Activated CD4-positive, CD25-positive, alpha-beta regulatory T cell (primary cell): ENCODE measurements at regions not wholly inside any gene's neighbourhood (a gene's known extent, or its start where the extent isn't known, plus 50 kb on each side); places are given as distances from the start of the nearest gene placed in this dataset.

ENCODE experiments used
- DNase-seq, 4 experiments: peaks; one replicate each; lab custom pipeline; 2025; lab: John Stamatoyannopoulos, UW

GRCh38 chr9:21564175-21564574, 82.1 kb upstream of the IFNE start:
- no peak for DNase-seq

- DNase-seq = no peak
Observed at GRCh38 chr9:21565155-21565554, 83.0 kb upstream of the IFNE start.

GRCh38 chr9:21567926-21568325, 85.8 kb upstream of the IFNE start:
- DNase-seq = no peak

- DNase-seq = no peak
Observed at GRCh38 chr9:21568484-21568883, 86.4 kb upstream of the IFNE start.

DNA sequence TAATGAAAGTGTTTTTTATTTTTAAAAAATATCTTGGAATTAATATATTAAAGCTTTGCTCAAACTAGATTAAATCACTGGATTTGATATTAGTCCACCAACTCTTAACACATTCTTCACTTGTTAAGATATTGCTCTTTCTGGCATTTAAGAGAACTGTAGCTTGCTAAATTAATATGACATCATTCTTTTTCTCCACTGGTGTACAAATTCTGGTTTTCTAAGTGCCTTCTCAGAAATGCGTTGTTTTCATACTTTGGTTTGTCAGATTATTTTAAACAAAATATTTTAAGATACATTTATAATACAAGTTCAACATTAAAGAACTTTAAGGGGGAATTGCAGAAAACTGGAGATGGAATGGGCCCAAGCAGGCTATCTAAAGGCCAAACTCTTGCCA, 87.6 kb upstream of the IFNE start:
- no peak for DNase-seq

DNA sequence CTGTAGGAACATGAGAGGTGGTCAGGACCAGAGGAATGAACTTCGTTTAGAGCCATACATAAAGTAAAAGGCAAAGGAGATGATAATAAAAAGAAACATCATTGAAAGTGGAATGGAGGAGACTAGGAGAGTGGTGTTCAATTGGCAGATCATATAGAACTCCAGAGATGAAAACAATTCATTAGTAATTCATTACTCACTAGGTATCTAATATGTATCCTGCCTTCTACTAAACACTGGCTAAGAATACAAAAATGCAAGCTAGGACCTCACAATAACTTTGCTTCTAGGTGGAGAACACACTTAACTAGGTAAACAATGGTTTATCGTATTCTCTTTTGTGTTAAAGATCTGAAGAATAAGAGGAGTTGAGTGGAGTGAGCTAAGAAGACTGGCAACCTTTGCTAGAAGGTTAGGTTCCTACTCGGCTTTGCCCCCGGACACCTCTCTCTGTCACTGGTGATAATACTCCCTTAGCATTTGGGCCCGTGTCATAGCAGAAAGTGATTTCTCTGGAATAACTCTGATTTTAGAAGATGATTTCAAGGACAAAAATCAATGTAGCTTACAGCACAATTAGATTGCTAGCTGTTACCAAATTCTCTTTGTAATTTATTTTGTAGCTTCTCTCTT, 88.6 kb upstream of the IFNE start:
- no peak for DNase-seq

- DNase-seq = no peak
Observed at GRCh38 chr9:21574261-21574660, 92.1 kb upstream of the IFNE start.

DNA sequence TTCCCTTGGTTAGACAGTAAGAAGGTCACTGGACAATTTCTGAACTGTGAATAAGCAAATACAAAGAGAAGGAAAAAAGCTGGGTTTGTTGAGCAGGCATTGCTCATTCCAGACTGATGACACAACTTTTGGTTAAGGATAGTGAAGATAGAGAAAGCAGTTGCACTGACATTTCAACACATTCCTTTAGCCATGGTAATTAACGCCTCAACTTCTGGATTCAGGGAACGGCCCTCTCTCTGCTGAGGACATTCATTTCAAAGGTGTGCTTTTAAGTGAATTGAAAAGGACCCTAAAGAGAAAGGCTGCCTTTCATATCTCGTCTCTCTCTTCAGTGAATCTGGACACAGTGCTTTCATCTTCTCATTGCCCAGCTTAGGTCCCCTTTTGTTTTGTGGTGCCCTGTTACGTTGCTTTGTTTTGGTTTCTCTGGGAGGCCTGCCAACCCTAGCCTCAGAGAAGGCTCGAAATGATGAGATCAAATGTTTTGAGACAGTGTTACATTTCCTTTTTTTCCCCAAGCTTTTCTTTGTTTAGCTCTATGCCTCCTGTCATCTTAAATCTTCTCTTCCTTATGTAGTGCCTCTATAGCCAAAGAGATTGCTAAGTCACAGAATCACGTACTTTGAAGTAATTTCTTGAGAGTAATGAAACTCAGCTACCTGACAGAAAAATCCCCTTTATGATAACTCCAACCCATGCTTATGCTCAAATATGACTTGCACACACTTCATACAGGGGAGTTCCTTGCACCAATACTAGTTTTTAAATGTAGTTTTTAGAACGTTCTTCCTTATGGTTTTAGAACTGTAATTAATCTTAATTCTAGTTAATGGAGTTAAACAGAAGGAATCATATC, 94.4 kb upstream of the IFNE start:
- no peak for DNase-seq

GRCh38 chr9:21579247-21579671, 97.1 kb upstream of the IFNE start:
- DNase-seq = no peak

DNA sequence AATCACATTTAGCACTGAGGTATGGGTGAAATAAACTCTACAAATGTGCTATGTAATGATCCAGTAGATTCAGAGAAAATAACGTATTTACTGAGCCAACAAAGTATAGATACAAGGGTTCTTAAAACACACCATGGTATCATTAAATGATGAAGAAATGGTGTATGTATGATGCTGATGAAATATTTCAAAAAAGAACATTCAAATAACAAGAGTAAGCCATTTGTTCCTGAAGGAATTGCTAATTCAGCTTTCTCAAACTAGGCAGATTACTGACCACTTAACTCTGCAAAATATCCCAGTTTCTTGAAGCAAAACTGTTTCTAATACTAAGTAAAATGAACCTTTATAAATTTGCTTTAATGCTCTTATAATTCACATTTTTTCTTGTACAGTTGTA, 97.6 kb upstream of the IFNE start:
- no peak for DNase-seq

DNA sequence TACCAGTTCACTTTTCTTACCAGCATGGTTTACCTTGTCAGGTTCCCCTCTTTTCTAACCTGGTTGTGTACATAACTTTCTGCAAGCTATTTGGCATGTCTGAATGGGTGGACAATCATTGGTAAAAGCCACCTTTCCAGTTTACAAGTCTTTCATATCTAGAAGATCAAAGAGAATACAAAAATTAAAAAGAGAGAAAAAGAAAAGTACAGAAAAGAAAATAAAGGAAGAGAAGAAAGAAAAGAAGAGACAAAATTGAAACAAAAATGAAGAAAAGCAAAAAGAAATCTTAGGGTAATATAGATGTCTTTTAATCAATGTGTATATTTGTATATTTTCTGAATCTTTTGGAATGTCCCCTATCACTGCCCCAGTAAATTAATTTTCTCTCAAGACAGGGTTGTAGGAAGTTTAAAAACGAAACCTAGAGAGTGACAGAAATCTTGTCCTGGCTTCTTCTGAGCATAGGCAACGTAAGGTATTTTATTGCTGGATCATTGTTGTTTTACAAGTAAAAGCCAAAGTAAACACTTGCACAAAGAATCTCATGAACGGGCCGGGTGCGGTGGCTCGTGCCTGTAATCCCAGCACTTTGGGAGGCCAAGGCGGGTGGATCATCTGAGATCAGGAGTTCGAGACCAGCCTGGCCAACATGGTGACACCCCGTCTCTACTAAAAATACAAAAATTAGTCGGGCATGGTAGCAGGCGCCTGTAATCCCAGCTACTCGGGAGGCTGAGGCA, 98.7 kb upstream of the IFNE start:
- DNase-seq = no peak

DNA sequence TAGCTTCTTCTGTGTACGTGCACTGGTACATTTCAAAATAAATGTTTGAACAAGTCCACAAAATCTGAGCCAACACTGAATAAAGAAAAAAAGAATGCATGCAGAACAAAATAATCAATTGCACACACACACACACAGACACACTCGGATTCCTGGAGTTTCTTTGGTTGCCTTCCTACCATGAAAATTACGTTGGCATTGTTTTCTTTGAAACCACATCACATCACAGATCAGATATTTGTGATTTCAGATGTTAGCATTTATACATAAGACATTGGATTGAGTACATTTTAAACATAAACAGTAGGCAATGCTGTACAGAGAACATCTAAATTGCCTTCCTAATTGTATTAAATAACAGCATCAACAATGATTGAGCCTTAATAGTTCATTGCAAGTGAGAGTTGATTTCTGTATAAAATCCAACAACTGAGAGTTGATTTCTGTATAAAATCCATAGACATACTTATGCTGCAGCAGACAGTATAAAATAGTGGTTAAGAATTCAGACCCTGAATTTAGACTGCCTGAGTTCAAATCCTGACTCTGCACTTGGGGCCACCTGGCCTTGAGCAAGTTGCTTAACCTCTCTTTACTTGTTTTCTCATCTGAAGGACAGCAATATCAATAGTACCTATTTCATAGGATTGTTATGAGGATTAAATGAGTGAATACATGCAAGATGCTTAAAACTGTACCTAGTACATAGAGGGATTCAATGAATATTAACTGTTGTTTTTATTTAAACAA, 101.7 kb upstream of the IFNE start:
- no peak for DNase-seq

- DNase-seq = no peak
Observed at GRCh38 chr9:21584890-21585289, 102.8 kb upstream of the IFNE start.

GRCh38 chr9:21585756-21586752, 103.9 kb upstream of the IFNE start:
- no peak for DNase-seq

GRCh38 chr9:21589344-21590056, 107.4 kb upstream of the IFNE start:
- DNase-seq = no peak

DNA sequence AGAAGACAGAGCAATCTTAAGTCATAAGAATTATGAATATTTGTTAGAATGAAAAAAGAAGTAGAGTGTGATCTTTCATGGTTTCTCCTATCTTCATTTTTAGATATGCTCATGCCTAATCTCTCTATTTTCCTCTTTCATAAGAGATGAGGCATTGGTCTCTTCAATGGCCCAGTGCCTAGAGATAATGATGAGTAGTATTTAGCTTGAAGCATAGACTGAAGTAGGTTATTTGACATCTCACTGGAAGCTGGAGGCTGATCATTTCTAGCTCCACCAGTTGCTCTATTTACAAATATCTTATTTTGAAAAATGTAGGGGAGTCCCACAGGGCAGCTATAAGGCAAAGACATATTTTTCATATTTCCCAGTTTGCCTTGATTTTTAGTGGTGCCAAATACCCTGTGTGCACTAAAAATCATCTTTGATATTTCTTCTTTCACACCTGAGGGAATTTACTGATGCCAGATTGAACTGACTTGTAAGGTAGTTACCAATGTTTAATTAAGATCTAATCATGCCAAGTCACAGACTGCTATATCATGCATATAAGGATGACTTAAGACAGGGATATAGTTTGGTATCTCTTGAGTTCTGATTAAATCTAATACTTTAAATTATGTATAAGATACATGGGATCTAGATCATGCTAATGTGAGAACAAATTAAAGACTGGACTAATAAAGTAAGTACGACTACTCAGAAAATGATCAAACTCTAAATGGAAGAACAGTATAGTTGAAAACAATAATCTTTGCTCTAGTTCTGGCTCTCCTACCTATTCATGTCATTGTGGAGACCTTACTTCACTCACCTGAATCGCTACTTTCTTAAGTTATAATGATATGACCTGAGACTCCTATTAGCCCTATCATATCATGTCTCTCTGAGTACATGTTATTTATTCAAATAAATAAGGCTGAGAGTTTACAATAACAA, 108.2 kb upstream of the IFNE start:
- no peak for DNase-seq

DNA sequence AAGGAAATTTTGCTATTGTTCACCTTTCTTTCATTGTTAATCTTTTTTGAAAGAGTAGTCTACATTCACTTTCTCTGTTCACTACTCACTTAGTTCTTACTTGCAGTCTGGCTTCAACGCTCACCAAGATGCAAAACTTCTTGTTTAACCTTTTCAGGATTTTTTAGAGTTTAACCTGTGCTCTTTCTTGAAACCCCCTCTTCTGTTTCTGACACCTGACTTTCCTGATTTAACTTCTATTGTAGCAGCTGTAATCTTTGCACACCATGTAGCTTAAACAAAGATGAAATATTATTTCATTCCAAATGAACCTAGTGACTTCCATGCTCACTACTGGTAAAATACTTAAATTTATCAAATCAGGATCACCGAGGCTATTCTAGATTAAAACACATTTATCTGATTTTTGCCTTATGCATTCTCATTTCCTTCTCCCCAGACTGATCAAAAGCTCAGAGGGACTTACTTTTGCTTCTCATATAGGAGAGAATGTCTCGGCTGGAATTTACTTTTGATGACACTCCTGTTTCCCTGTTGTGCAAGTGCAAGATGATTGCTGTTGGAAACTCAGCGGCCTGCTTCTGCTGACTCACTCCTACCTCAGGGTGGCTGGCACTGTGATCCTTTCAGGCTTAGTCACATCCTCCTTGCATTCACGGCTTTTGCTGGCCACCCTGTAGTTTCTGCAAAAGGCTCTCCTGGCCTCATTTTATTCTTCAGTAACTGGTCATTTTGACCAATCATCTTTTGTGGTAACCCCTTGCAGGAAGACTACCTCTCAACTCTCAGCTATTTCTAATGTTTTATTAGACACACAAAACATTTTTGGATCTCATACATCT, 109.3 kb upstream of the IFNE start:
- no peak for DNase-seq

DNA sequence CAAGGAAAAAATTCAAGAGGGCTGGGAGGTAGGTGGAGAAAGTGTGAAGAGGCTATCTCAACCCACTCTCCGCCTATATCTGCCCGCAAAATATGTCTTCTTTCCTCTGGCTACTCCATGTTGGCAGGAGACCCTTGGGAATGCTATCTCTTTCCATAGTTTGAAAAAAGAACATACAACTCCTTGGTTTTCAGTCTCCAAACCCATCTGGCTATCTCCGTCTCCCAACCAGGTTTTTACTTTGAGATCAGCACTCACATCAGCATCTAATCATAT, 109.9 kb upstream of the IFNE start:
- no peak for DNase-seq

DNA sequence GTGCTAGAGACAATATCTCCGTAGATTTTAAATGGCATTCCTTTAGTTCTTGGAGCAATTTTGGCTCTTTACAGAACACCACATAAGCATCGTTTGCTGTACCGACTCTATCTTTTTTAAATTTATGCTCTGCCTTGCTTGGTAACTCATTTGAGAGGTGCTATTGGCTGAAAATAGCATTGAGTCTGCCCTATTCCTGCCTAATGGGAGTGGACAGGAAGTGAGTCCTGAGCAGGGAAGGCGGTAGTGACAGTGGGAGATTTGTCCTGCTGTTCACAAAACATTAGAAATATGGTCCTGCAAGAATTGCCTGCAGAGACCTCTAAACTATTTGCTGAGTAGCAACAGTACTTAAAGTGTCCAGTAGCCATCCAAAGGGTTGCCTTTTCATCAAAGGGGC, 115.2 kb upstream of the IFNE start:
- DNase-seq = no peak
